H9 (cell line): ENCODE measurements at regions not wholly inside any gene's neighbourhood (a gene's known extent, or its start where the extent isn't known, plus 50 kb on each side); places are given as distances from the start of the nearest gene placed in this dataset.
A peak's percentile ranks its signal among the peaks of the same experiment; 100 is the strongest.

Source experiments
- DNase-seq: peaks from one replicate; pipeline ENCODE4 v3.0.0-alpha.2; 2017
- H2AFZ ChIP-seq: one replicate; pipeline ENCODE4 v1.6.1; 2013; ENCODE audit warnings: mild to moderate bottlenecking, low read length, control low read depth, moderate library complexity
- H2AK5ac ChIP-seq: 2 replicates; pipeline ENCODE4 v1.6.1; 2013; ENCODE audit warnings: low read length, control low read depth, mixed read lengths; ENCODE audit not compliant: insufficient read length
- H2BK120ac ChIP-seq: one replicate; pipeline ENCODE4 v1.6.1; 2013; ENCODE audit warnings: low read depth, mild to moderate bottlenecking, low read length, control low read depth, inconsistent platforms; ENCODE audit not compliant: poor library complexity, severe bottlenecking
- H2BK12ac ChIP-seq: 2 replicates; pipeline ENCODE4 v1.6.1; 2013; ENCODE audit warnings: low read length, control low read depth, mixed read lengths, low read depth; ENCODE audit not compliant: insufficient read length
- H2BK15ac ChIP-seq: 2 replicates; pipeline ENCODE4 v1.6.1; 2013; ENCODE audit warnings: low read depth, low read length, control low read depth
- H2BK20ac ChIP-seq: one replicate; pipeline ENCODE4 v1.6.1; 2013; ENCODE audit warnings: low read depth, mild to moderate bottlenecking, low read length, control low read depth, inconsistent platforms; ENCODE audit not compliant: poor library complexity, severe bottlenecking
- H2BK5ac ChIP-seq: 2 replicates; pipeline ENCODE4 v1.6.1; 2013; ENCODE audit warnings: low read length, control low read depth, mixed read lengths; ENCODE audit not compliant: insufficient read length
- H3K14ac ChIP-seq: 2 replicates; pipeline ENCODE4 v1.6.1; 2013; ENCODE audit warnings: low read length, control low read depth; ENCODE audit not compliant: insufficient read depth
- H3K18ac ChIP-seq: 2 replicates; pipeline ENCODE4 v1.6.1; 2013; ENCODE audit warnings: low read depth, mild to moderate bottlenecking, mixed read lengths, low read length, control low read depth; ENCODE audit not compliant: insufficient read length
- H3K23ac ChIP-seq: 2 replicates; pipeline ENCODE4 v1.6.1; 2013; ENCODE audit warnings: low read length, control low read depth, mixed read lengths, low read depth; ENCODE audit not compliant: insufficient read length
- H3K23me2 ChIP-seq: 2 replicates; pipeline ENCODE4 v1.6.1; 2013; ENCODE audit warnings: low read depth, mild to moderate bottlenecking, mixed read lengths, low read length, control low read depth; ENCODE audit not compliant: insufficient read length, poor library complexity, severe bottlenecking
- H3K27ac ChIP-seq: 2 replicates; pipeline ENCODE4 v1.5.1; 2013; ENCODE audit warnings: low read length, control low read depth, mixed read lengths, low read depth; ENCODE audit not compliant: insufficient read length
- H3K27me3 ChIP-seq: 2 replicates; pipeline ENCODE4 v1.6.1; 2013; ENCODE audit warnings: low read length, control low read depth, inconsistent platforms; ENCODE audit not compliant: insufficient read depth
- H3K4ac ChIP-seq: 2 replicates; pipeline ENCODE4 v1.6.1; 2013; ENCODE audit warnings: low read depth, mild to moderate bottlenecking, control low read depth, inconsistent platforms, low read length, moderate library complexity
- H3K4me1 ChIP-seq: 2 replicates; pipeline ENCODE4 v1.6.1; 2013; ENCODE audit warnings: low read length, control low read depth, inconsistent platforms; ENCODE audit not compliant: insufficient read depth
- H3K4me2 ChIP-seq: 2 replicates; pipeline ENCODE4 v1.6.1; 2013; ENCODE audit warnings: low read length, control low read depth, mixed read lengths; ENCODE audit not compliant: insufficient read length, insufficient read depth
- H3K56ac ChIP-seq: 2 replicates; pipeline ENCODE4 v1.6.1; 2013; ENCODE audit warnings: low read depth, mild to moderate bottlenecking, mixed read lengths, low read length, control low read depth; ENCODE audit not compliant: insufficient read length
- H3K79me1 ChIP-seq: 2 replicates; pipeline ENCODE4 v1.6.1; 2013; ENCODE audit warnings: low read depth, mild to moderate bottlenecking, moderate library complexity, low read length, control low read depth, inconsistent platforms; ENCODE audit not compliant: insufficient read depth, poor library complexity, severe bottlenecking
- H3K79me2 ChIP-seq: 2 replicates; pipeline ENCODE4 v1.6.1; 2013; ENCODE audit warnings: low read length, control low read depth, inconsistent platforms; ENCODE audit not compliant: insufficient read depth
- H3K9ac ChIP-seq: 2 replicates; pipeline ENCODE4 v1.6.1; 2013; ENCODE audit warnings: low read length, control low read depth, mixed read lengths; ENCODE audit not compliant: insufficient read length; ENCODE audit errors: extremely low read depth
- H3K9me3 ChIP-seq: one replicate; pipeline ENCODE4 v1.6.1; 2013; ENCODE audit warnings: low read depth, low read length, inconsistent platforms; ENCODE audit not compliant: control insufficient read depth
- H3T11ph ChIP-seq: one replicate; pipeline ENCODE4 v1.6.1; 2013; ENCODE audit warnings: mild to moderate bottlenecking, low read length, control low read depth, inconsistent platforms
- H4K20me1 ChIP-seq: one replicate; pipeline ENCODE4 v1.6.1; 2013; ENCODE audit not compliant: control insufficient read depth, insufficient read length, insufficient read depth
- H4K5ac ChIP-seq: 2 replicates; pipeline ENCODE4 v1.6.1; 2013; ENCODE audit warnings: low read depth, mild to moderate bottlenecking, mixed read lengths, low read length, control low read depth; ENCODE audit not compliant: insufficient read length
- H4K8ac ChIP-seq: replicated peaks from 2 replicates; pipeline ENCODE4 v1.6.1; 2013; ENCODE audit warnings: low read length, control low read depth, mixed read lengths, low read depth; ENCODE audit not compliant: insufficient read length
- H4K91ac ChIP-seq: 2 replicates; pipeline ENCODE4 v1.6.1; 2013; ENCODE audit warnings: low read depth, mild to moderate bottlenecking, moderate library complexity, mixed read lengths, low read length, control low read depth; ENCODE audit not compliant: insufficient read length
- H3K27ac Mint-ChIP-seq, 3 experiments: 2 replicates in 2 of 3; 3 replicates in 1 of 3; pipeline ENCODE4 v1.8.0; 2020 to 2021; ENCODE audit warnings: mixed read lengths in 3 of 3, mild to moderate bottlenecking in 1 of 3, moderate library complexity in 1 of 3
- H3K27me3 Mint-ChIP-seq: 2 replicates; pipeline ENCODE4 v1.8.0; 2021; ENCODE audit warnings: low read depth, mild to moderate bottlenecking, moderate library complexity, mixed read lengths
- H3K36me3 Mint-ChIP-seq, 3 experiments: 2 replicates in 2 of 3; 3 replicates in 1 of 3; pipeline ENCODE4 v1.8.0; 2020 to 2021; ENCODE audit warnings: low read depth in 3 of 3, mixed read lengths in 3 of 3; ENCODE audit not compliant: insufficient read depth in 1 of 3
- H3K4me1 Mint-ChIP-seq, 2 experiments: 2 replicates each; pipeline ENCODE4 v1.8.0; 2020; ENCODE audit warnings: mixed read lengths in 2 of 2
- H3K4me3 Mint-ChIP-seq, 2 experiments: 2 replicates in 1 of 2; 3 replicates in 1 of 2; pipeline ENCODE4 v1.8.0; 2020 to 2021; ENCODE audit warnings: mild to moderate bottlenecking in 2 of 2, mixed read lengths in 2 of 2, moderate library complexity in 1 of 2
- H3K9me3 Mint-ChIP-seq, 2 experiments: 2 replicates in 1 of 2; 3 replicates in 1 of 2; pipeline ENCODE4 v1.8.0; 2020; ENCODE audit warnings: mild to moderate bottlenecking in 2 of 2, mixed read lengths in 2 of 2, moderate library complexity in 1 of 2
- WGBS: extraction: QIAGEN DNeasy Blood & Tissue Kit; methylation state at CpG from one replicate; pipeline ENCODE4 v1.1.7; 2013; ENCODE audit warnings: missing lambda C conversion rate, low lambda C conversion rate, mixed read lengths; ENCODE audit not compliant: insufficient read length; ENCODE audit errors: extremely low coverage; 5-methylcytosine and 5-hydroxymethylcytosine counted together
- TF ChIP-seq, protein P1 (sequence below): fragments of 200-600 bp; sonication (generic); conservative IDR thresholded peaks from 3 replicates; pipeline ENCODE4 v1.8.0; 2021; ENCODE audit warnings: antibody characterized with exemption, mild to moderate bottlenecking

- Histone ChIP-seq H3K23me2 (no peaks in the 10 kb centered on the region), H2BK5ac (no peak overlapping the region), H4K5ac (no peak overlapping the region), H2BK12ac (no peak overlapping the region), H3K79me1 (no peaks in the 10 kb centered on the region), H4K91ac (no peak overlapping the region), H3K4ac (no peak overlapping the region), H3K23ac (no peak overlapping the region), H3K9me3 (no peaks in the 10 kb centered on the region), H2AFZ (no peak overlapping the region), H3K4me2 (no peak overlapping the region), H2AK5ac (no peak overlapping the region), H2BK120ac (no peak overlapping the region), H3K4me1 (no peaks in the 10 kb centered on the region), H4K20me1 (no peaks in the 10 kb centered on the region), H3K79me2 (no peaks in the 10 kb centered on the region), H3K18ac (no peak overlapping the region), H3K27ac (no peak overlapping the region), H3K56ac (no peak overlapping the region), H4K8ac (no peak overlapping the region), H3T11ph (no peak overlapping the region), H3K14ac (no peak overlapping the region), H3K9ac (peak overlapping the region; percentile 7), H3K27me3 (no peaks in the 10 kb centered on the region), H2BK20ac (no peak overlapping the region), H2BK15ac (no peak overlapping the region)
- TF ChIP-seq, protein P1, sequence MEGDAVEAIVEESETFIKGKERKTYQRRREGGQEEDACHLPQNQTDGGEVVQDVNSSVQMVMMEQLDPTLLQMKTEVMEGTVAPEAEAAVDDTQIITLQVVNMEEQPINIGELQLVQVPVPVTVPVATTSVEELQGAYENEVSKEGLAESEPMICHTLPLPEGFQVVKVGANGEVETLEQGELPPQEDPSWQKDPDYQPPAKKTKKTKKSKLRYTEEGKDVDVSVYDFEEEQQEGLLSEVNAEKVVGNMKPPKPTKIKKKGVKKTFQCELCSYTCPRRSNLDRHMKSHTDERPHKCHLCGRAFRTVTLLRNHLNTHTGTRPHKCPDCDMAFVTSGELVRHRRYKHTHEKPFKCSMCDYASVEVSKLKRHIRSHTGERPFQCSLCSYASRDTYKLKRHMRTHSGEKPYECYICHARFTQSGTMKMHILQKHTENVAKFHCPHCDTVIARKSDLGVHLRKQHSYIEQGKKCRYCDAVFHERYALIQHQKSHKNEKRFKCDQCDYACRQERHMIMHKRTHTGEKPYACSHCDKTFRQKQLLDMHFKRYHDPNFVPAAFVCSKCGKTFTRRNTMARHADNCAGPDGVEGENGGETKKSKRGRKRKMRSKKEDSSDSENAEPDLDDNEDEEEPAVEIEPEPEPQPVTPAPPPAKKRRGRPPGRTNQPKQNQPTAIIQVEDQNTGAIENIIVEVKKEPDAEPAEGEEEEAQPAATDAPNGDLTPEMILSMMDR = 0 out of 3 replicates have a peak, but pooled peaks have one; percentile 16
- Mint-ChIP-seq H3K4me3 (no peak overlapping the region), H3K27me3 (no peaks in the 10 kb centered on the region), H3K9me3 (no peaks in the 10 kb centered on the region), H3K36me3 (no peaks in the 10 kb centered on the region), H3K27ac (no peak overlapping the region), H3K4me1 (peaks cover 23 to 32% of the 10 kb centered on the region in 2 experiments)
- no CpG with 5 or more reads among the region's 4 CpGs for WGBS
- no peak for DNase-seq
Measured at GRCh38 chr1:96508233-96508632, 213.4 kb upstream of the PTBP2 start.
